ENCODE measurements at regions not wholly inside any gene's neighbourhood (a gene's known extent, or its start where the extent isn't known, plus 50 kb on each side); places are given as distances from the start of the nearest gene placed in this dataset.
"Not testable (repeated sequence)": the region's sequence is repeated elsewhere in the genome, so short reads cannot be mapped to it uniquely, and the experiment has no call there.

GRCh38 chr2:6186332-6187151 lies 494.4 kb downstream of the SOX11 start:
- DNase-seq (ENCODE audit: low read depth) = no peak
- no peak overlapping the region for H3K4me3 ChIP-seq (ENCODE audit: low read depth, low read length)
- TF ChIP-seq POLR2A (IDR thresholded peaks at IDR 0.05; ENCODE audit: extremely low read depth, insufficient read length) = no peak
- no peak for TF ChIP-seq MAX (IDR thresholded peaks at IDR 0.05; ENCODE audit: low read depth, low read length)
- no peak for TF ChIP-seq CTCF (IDR thresholded peaks at IDR 0.05; ENCODE audit: low read depth, low read length)
- TF ChIP-seq MYC (IDR thresholded peaks at IDR 0.05; ENCODE audit: low read depth, low read length) = no peak

GRCh38 chr2:6196449-6196848 lies 504.3 kb downstream of the SOX11 start:
- H3K4me3 ChIP-seq (ENCODE audit: low read depth, low read length) = no peak overlapping the region
- TF ChIP-seq CTCF (IDR thresholded peaks at IDR 0.05; ENCODE audit: low read depth, low read length) = no peak
- TF ChIP-seq POLR2A (IDR thresholded peaks at IDR 0.05; ENCODE audit: extremely low read depth, insufficient read length) = no peak
- no peak for TF ChIP-seq MYC (IDR thresholded peaks at IDR 0.05; ENCODE audit: low read depth, low read length)
- DNase-seq (ENCODE audit: low read depth) = no peak

GRCh38 chr2:6198370-6198919 lies 506.3 kb downstream of the SOX11 start:
- not testable (repeated sequence) for H3K4me3 ChIP-seq (ENCODE audit: low read depth, low read length); DNase-seq (ENCODE audit: low read depth)

GRCh38 chr2:6202756-6203155 lies 510.6 kb downstream of the SOX11 start:
- TF ChIP-seq POLR2A (IDR thresholded peaks at IDR 0.05; ENCODE audit: extremely low read depth, insufficient read length) (no peak), MYC (IDR thresholded peaks at IDR 0.05; ENCODE audit: low read depth, low read length) (no peak), CTCF (IDR thresholded peaks at IDR 0.05; ENCODE audit: low read depth, low read length) (no peak), MAX (IDR thresholded peaks at IDR 0.05; ENCODE audit: low read depth, low read length) (no peak)
- DNase-seq (ENCODE audit: low read depth) = no peak
- H3K4me3 ChIP-seq (ENCODE audit: low read depth, low read length) = no peak overlapping the region

DNA sequence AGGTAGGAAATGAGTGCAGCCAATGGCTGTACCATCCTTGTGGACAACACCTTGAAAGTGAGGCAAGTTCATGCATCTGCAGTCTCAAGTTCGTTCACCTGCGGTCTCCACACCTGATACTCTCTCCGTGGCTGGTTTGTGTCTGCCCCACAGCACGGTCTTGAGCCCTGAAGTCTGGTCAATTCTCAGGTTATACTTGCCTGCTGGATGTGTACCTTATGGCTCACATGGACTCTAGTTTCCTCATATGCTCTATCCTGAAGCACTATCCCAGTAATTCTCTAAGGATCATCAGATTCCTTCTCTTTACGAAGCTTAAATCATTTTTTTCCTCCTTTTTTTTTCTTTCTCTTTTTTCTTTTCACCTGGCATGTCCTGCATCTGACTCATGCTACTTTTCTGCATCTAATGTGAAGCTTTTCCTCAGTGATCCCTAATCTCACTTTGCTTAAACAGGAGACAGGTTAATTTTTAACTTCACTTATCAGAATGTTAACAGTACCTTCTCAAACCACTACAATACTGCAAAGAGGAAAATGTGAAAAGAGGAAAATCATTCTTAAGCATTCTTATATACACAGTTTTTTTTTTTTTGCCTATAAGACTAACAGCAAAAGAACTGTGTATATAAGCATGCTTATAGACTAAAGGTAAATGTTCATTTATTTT lies 511.2 kb downstream of the SOX11 start:
- no peak for DNase-seq (ENCODE audit: low read depth)
- no peak overlapping the region for H3K4me3 ChIP-seq (ENCODE audit: low read depth, low read length)
- TF ChIP-seq POLR2A (IDR thresholded peaks at IDR 0.05; ENCODE audit: extremely low read depth, insufficient read length) (no peak), MAX (IDR thresholded peaks at IDR 0.05; ENCODE audit: low read depth, low read length) (no peak), MYC (IDR thresholded peaks at IDR 0.05; ENCODE audit: low read depth, low read length) (no peak), CTCF (IDR thresholded peaks at IDR 0.05; ENCODE audit: low read depth, low read length) (no peak)

DNA sequence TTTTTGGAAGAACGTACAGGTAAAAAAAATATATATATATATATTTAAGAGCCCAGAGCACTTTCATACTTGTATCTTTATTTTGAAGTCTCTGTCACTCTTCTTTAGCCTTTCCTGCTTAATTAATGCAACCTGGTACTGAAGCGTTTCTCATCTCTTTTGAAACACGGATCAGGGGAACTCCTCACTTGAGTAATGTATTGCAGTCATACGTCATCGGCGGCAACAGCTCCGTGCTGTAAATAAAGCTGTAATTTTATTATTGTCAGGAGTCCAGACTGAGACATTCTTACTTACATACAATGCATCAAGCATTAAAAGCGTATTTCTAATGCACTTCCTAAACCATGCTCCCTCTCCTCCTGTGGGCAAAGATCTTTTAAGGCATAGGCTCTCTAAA lies 514.7 kb downstream of the SOX11 start:
- no peak for TF ChIP-seq CTCF (IDR thresholded peaks at IDR 0.05; ENCODE audit: low read depth, low read length)
- TF ChIP-seq POLR2A (IDR thresholded peaks at IDR 0.05; ENCODE audit: extremely low read depth, insufficient read length) = no peak
- no peak for TF ChIP-seq MAX (IDR thresholded peaks at IDR 0.05; ENCODE audit: low read depth, low read length)
- no peak for TF ChIP-seq MYC (IDR thresholded peaks at IDR 0.05; ENCODE audit: low read depth, low read length)
- H3K4me3 ChIP-seq (ENCODE audit: low read depth, low read length) = no peak overlapping the region
- DNase-seq (ENCODE audit: low read depth) = no peak
